Fibroblast of lung (primary cell): ENCODE measurements at regions not wholly inside any gene's neighbourhood (a gene's known extent, or its start where the extent isn't known, plus 50 kb on each side); places are given as distances from the start of the nearest gene placed in this dataset.

Source experiments
- DNase-seq, 2 donors: peaks; one replicate each; pipeline versions ENCODE4 v3.0.0 to v3.0.0-alpha.2; 2010; ENCODE audit warnings: low read depth in 2 of 2
- H2AFZ ChIP-seq: 2 replicates; pipeline ENCODE4 v1.5.1; 2012; ENCODE audit warnings: low read length, control low read depth, inconsistent platforms
- H3K27ac ChIP-seq: 2 replicates; pipeline ENCODE4 v1.5.1; 2011; ENCODE audit warnings: low read length, control low read depth; ENCODE audit not compliant: insufficient read depth
- H3K27me3 ChIP-seq: 2 replicates; pipeline ENCODE4 v1.5.1; 2011; ENCODE audit warnings: mild to moderate bottlenecking, low read length; ENCODE audit not compliant: control insufficient read depth, insufficient read depth
- H3K36me3 ChIP-seq: 2 replicates; pipeline ENCODE4 v1.5.1; 2011; ENCODE audit warnings: low read length; ENCODE audit not compliant: control insufficient read depth, insufficient read depth
- H3K4me1 ChIP-seq: 2 replicates; pipeline ENCODE4 v1.5.1; 2011; ENCODE audit warnings: low read length; ENCODE audit not compliant: control insufficient read depth, insufficient read depth; ENCODE audit errors: extremely low read depth
- H3K4me2 ChIP-seq: 2 replicates; pipeline ENCODE4 v1.5.1; 2011; ENCODE audit warnings: low read length, control low read depth; ENCODE audit not compliant: insufficient read depth; ENCODE audit errors: extremely low read depth
- H3K4me3 ChIP-seq, 4 experiments: fragments of 200-600 bp in 1 of 4; sonication (generic) in 1 of 4; replicated peaks in 1 of 4; 2 replicates each; pipeline ENCODE4 v1.5.1; 2011 to 2016; ENCODE audit warnings: low read length in 4 of 4, low read depth in 3 of 4, mild to moderate bottlenecking in 3 of 4, control low read depth in 2 of 4, inconsistent platforms in 1 of 4, mixed read lengths in 1 of 4; ENCODE audit not compliant: insufficient read depth in 1 of 4; ENCODE audit errors: control extremely low read depth in 1 of 4
- H3K79me2 ChIP-seq: 2 replicates; pipeline ENCODE4 v1.5.1; 2012; ENCODE audit warnings: mild to moderate bottlenecking, low read length, inconsistent platforms; ENCODE audit not compliant: control insufficient read depth, insufficient read depth
- H3K9ac ChIP-seq: 2 replicates; pipeline ENCODE4 v1.5.1; 2011; ENCODE audit warnings: mild to moderate bottlenecking, low read length, control low read depth; ENCODE audit not compliant: insufficient read depth
- H3K9me3 ChIP-seq: 2 replicates; pipeline ENCODE4 v1.5.1; 2012; ENCODE audit warnings: low read depth, low read length; ENCODE audit not compliant: control insufficient read depth, insufficient read depth
- H4K20me1 ChIP-seq: 2 replicates; pipeline ENCODE4 v1.5.1; 2011; ENCODE audit warnings: low read length; ENCODE audit not compliant: control insufficient read depth, insufficient read depth; ENCODE audit errors: extremely low read depth
- CTCF ChIP-seq, 2 donors: IDR thresholded peaks in 1 of 2; conservative IDR thresholded peaks in 1 of 2; 1 replicate in 1 of 2; 2 replicates in 1 of 2; pipeline ENCODE4 v1.5.1; 2011 to 2012; ENCODE audit warnings: low read length in 2 of 2, control low read depth in 1 of 2, inconsistent platforms in 1 of 2, low read depth in 1 of 2, mild to moderate bottlenecking in 1 of 2
- EZH2 ChIP-seq: IDR thresholded peaks from 2 replicates; pipeline ENCODE4 v1.5.1; 2012; ENCODE audit warnings: low read length, control low read depth, mild to moderate bottlenecking; ENCODE audit errors: missing control alignments

- DNase-seq, result no peak
- no peak overlapping the region for H2AFZ ChIP-seq
- TF ChIP-seq CTCF (conservative IDR thresholded peaks at IDR 0.05 in 1 of 2, IDR thresholded peaks at IDR 0.05 in 1 of 2; ENCODE audit: low read depth in 1 of 2, low read length in 2 of 2) (no peak), EZH2 (no peak)
- no peak overlapping the region for H3K4me2 ChIP-seq
- H3K9ac ChIP-seq, result no peak overlapping the region
- H4K20me1 ChIP-seq, result no peaks in the 10 kb centered on the region
- no peaks in the 10 kb centered on the region for H3K36me3 ChIP-seq
- no peak overlapping the region for H3K4me3 ChIP-seq
- H3K9me3 ChIP-seq, result no peaks in the 10 kb centered on the region
- H3K79me2 ChIP-seq, result no peaks in the 10 kb centered on the region
- no peak overlapping the region for H3K27ac ChIP-seq
- no peaks in the 10 kb centered on the region for H3K27me3 ChIP-seq
- H3K4me1 ChIP-seq, result no peaks in the 10 kb centered on the region
Observed at GRCh38 chr18:67081482-67082211, 434.9 kb downstream of the DSEL start.

GRCh38 chr18:67080601-67081000 is 435.9 kb downstream of the DSEL start:
- Histone ChIP-seq H3K4me2 (no peak overlapping the region), H3K9me3 (no peaks in the 10 kb centered on the region), H3K4me1 (no peaks in the 10 kb centered on the region), H3K27me3 (no peaks in the 10 kb centered on the region), H2AFZ (no peak overlapping the region), H3K27ac (no peak overlapping the region), H3K9ac (no peak overlapping the region), H4K20me1 (no peaks in the 10 kb centered on the region), H3K36me3 (no peaks in the 10 kb centered on the region), H3K79me2 (no peaks in the 10 kb centered on the region), H3K4me3 (no peak overlapping the region)
- no peak for TF ChIP-seq CTCF (conservative IDR thresholded peaks at IDR 0.05 in 1 of 2, IDR thresholded peaks at IDR 0.05 in 1 of 2; ENCODE audit: low read depth in 1 of 2, low read length in 2 of 2)
- TF ChIP-seq EZH2, result no peak
- DNase-seq, result no peak

- H3K79me2 ChIP-seq, result no peaks in the 10 kb centered on the region
- no peaks in the 10 kb centered on the region for H3K4me1 ChIP-seq
- DNase-seq, result no peak
- H4K20me1 ChIP-seq, result no peaks in the 10 kb centered on the region
- H3K9ac ChIP-seq, result no peak overlapping the region
- no peaks in the 10 kb centered on the region for H3K36me3 ChIP-seq
- no peak overlapping the region for H2AFZ ChIP-seq
- no peak overlapping the region for H3K4me2 ChIP-seq
- H3K4me3 ChIP-seq, result no peak overlapping the region
- no peaks in the 10 kb centered on the region for H3K9me3 ChIP-seq
- H3K27ac ChIP-seq, result no peak overlapping the region
- H3K27me3 ChIP-seq, result no peaks in the 10 kb centered on the region
- TF ChIP-seq EZH2 (no peak), CTCF (conservative IDR thresholded peaks at IDR 0.05 in 1 of 2, IDR thresholded peaks at IDR 0.05 in 1 of 2; ENCODE audit: low read depth in 1 of 2, low read length in 2 of 2) (no peak)
Observed at GRCh38 chr18:67074309-67074708, 442.2 kb downstream of the DSEL start.
